ENCODE measurements at regions not wholly inside any gene's neighbourhood (a gene's known extent, or its start where the extent isn't known, plus 50 kb on each side); places are given as distances from the start of the nearest gene placed in this dataset.

GRCh38 chr9:99447951-99448350, 225.9 kb downstream of the SEC61B start:
- TF ChIP-seq CTCF (IDR thresholded peaks at IDR 0.05): no peak
- no peak for TF ChIP-seq POLR2A (IDR thresholded peaks at IDR 0.05)
